Karpas-422 (cell line): ENCODE measurements at regions not wholly inside any gene's neighbourhood (a gene's known extent, or its start where the extent isn't known, plus 50 kb on each side); places are given as distances from the start of the nearest gene placed in this dataset.
"Not testable (repeated sequence)": the region's sequence is repeated elsewhere in the genome, so short reads cannot be mapped to it uniquely, and the experiment has no call there.

Source experiments
- DNase-seq: peaks from one replicate; pipeline ENCODE4 v3.0.0-alpha.2; 2015
- H2AFZ ChIP-seq: fragments of 200-600 bp; sonication (generic); 2 replicates; pipeline ENCODE4 v1.6.1; 2014; ENCODE audit warnings: antibody characterized with exemption, low read length, mixed read lengths
- H3K27ac ChIP-seq: fragments of 200-600 bp; sonication (generic); 2 replicates; pipeline ENCODE4 v1.5.1; 2014; ENCODE audit warnings: mild to moderate bottlenecking, low read length, moderate library complexity
- H3K27me3 ChIP-seq: fragments of 200-600 bp; sonication (generic); 2 replicates; pipeline ENCODE4 v1.6.1; 2014; ENCODE audit warnings: low read length, mixed read lengths
- H3K36me3 ChIP-seq: fragments of 200-600 bp; sonication (generic); 2 replicates; pipeline ENCODE4 v1.6.1; 2014; ENCODE audit warnings: low read length, mixed read lengths; ENCODE audit not compliant: insufficient read depth
- H3K4me1 ChIP-seq: fragments of 200-600 bp; sonication (generic); 2 replicates; pipeline ENCODE4 v1.6.1; 2014; ENCODE audit warnings: mild to moderate bottlenecking, low read length, mixed read lengths
- H3K4me2 ChIP-seq: fragments of 200-600 bp; sonication (generic); 2 replicates; pipeline ENCODE4 v1.6.1; 2014; ENCODE audit warnings: low read length, low read depth, mild to moderate bottlenecking; ENCODE audit not compliant: poor library complexity, severe bottlenecking
- H3K4me3 ChIP-seq: fragments of 200-600 bp; sonication (generic); 2 replicates; pipeline ENCODE4 v1.5.1; 2014; ENCODE audit warnings: mild to moderate bottlenecking, antibody characterized with exemption, low read length, mixed read lengths
- H3K79me2 ChIP-seq: fragments of 200-600 bp; sonication (generic); 2 replicates; pipeline ENCODE4 v1.6.1; 2014; ENCODE audit warnings: mild to moderate bottlenecking, low read length, mixed read lengths
- H3K9ac ChIP-seq: fragments of 200-600 bp; sonication (generic); 2 replicates; pipeline ENCODE4 v1.6.0; 2014; ENCODE audit warnings: low read length
- H3K9me2 ChIP-seq: fragments of 200-600 bp; sonication (generic), shearing (Covaris generic); replicated peaks from 2 replicates; pipeline ENCODE4 v1.6.0; 2014; ENCODE audit warnings: mild to moderate bottlenecking, low read length, moderate library complexity; ENCODE audit not compliant: insufficient read depth
- H3K9me3 ChIP-seq: fragments of 300-700, 200-600 bp; sonication (generic); 2 replicates; pipeline ENCODE4 v1.6.1; 2014; ENCODE audit warnings: low read length, mixed read lengths
- H4K20me1 ChIP-seq: fragments of 200-600 bp; sonication (generic); 2 replicates; pipeline ENCODE4 v1.6.1; 2014; ENCODE audit warnings: mild to moderate bottlenecking, antibody characterized with exemption, low read length, low read depth; ENCODE audit not compliant: insufficient read depth

DNA sequence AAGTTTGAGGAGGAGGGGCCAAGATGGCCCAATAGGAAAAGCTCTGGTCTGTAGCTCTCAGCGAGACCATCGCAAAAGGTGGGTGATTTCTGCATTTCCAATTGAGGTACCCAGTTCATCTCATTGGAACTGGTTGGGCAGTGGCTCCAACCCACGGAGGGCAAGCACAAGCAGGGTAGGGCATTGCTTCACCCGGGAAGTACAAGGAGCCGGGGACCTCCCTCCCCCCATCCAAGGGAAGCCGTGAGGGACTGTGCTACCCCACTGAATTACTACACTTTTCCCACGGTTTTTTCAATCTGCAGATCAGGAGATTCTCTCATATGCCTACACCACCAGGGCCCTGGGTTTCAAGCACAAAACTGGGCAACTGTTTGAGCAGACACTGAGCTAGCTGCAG is 58.0 kb upstream of the EFCAB3 start:
- no peak overlapping the region for H3K4me3 ChIP-seq
- no peaks in the 10 kb centered on the region for H3K36me3 ChIP-seq
- DNase-seq: no peak
- no peaks in the 10 kb centered on the region for H3K9me2 ChIP-seq
- no peaks in the 10 kb centered on the region for H4K20me1 ChIP-seq
- no peak overlapping the region for H2AFZ ChIP-seq
- no peaks in the 10 kb centered on the region for H3K79me2 ChIP-seq
- H3K4me2 ChIP-seq: no peak overlapping the region
- no peak overlapping the region for H3K27ac ChIP-seq
- H3K9ac ChIP-seq: no peak overlapping the region
- no peaks in the 10 kb centered on the region for H3K4me1 ChIP-seq
- H3K9me3 ChIP-seq: no peaks in the 10 kb centered on the region
- no peaks in the 10 kb centered on the region for H3K27me3 ChIP-seq

DNA sequence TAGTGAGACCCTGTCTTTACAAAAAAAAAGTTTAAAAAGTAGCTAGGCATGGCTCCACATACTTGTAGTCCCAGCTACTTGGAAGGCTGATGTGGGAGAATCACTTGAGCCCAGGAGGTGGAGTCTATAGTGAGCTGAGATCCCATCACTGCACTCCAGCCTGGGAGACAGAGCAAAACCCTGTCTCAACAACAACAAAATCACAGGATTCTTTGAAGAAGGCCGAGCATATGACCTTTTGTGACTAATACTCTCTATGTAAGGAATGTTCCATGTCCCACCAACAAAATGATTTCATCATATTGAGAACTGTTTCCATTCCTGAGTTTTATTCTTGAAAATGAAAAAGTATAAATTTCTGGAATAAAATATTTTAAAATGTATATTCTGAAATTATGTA is 58.9 kb upstream of the EFCAB3 start:
- no peak overlapping the region for H3K4me3 ChIP-seq
- no peak overlapping the region for H2AFZ ChIP-seq
- no peak overlapping the region for H3K4me2 ChIP-seq
- no peaks in the 10 kb centered on the region for H3K9me3 ChIP-seq
- H3K79me2 ChIP-seq: no peaks in the 10 kb centered on the region
- no peak for DNase-seq
- H3K36me3 ChIP-seq: no peaks in the 10 kb centered on the region
- no peaks in the 10 kb centered on the region for H3K27me3 ChIP-seq
- no peak overlapping the region for H3K9ac ChIP-seq
- H4K20me1 ChIP-seq: no peaks in the 10 kb centered on the region
- no peaks in the 10 kb centered on the region for H3K9me2 ChIP-seq
- H3K4me1 ChIP-seq: no peaks in the 10 kb centered on the region
- no peak overlapping the region for H3K27ac ChIP-seq

GRCh38 chr17:62319846-62320245 is 60.5 kb upstream of the EFCAB3 start:
- no peaks in the 10 kb centered on the region for H3K9me2 ChIP-seq
- no peak for DNase-seq

GRCh38 chr17:62309396-62309795 is 71.0 kb upstream of the EFCAB3 start:
- H3K4me1 ChIP-seq: no peaks in the 10 kb centered on the region
- H3K79me2 ChIP-seq: no peaks in the 10 kb centered on the region
- H2AFZ ChIP-seq: no peak overlapping the region
- H3K9me3 ChIP-seq: no peaks in the 10 kb centered on the region
- H3K27me3 ChIP-seq: no peaks in the 10 kb centered on the region
- no peaks in the 10 kb centered on the region for H3K9me2 ChIP-seq
- no peaks in the 10 kb centered on the region for H4K20me1 ChIP-seq
- H3K27ac ChIP-seq: no peak overlapping the region
- H3K9ac ChIP-seq: no peak overlapping the region
- H3K4me3 ChIP-seq: no peak overlapping the region
- no peaks in the 10 kb centered on the region for H3K36me3 ChIP-seq
- no peak overlapping the region for H3K4me2 ChIP-seq
- DNase-seq: no peak

More at GRCh38 chr17:62319846-62320245, 60.5 kb upstream of the EFCAB3 start:
- H3K4me1 ChIP-seq: no peaks in the 10 kb centered on the region
- H3K79me2 ChIP-seq: no peaks in the 10 kb centered on the region
- H3K4me3 ChIP-seq: no peak overlapping the region
- no peak overlapping the region for H3K9ac ChIP-seq
- no peak overlapping the region for H3K4me2 ChIP-seq
- H4K20me1 ChIP-seq: no peaks in the 10 kb centered on the region
- H2AFZ ChIP-seq: no peak overlapping the region
- no peak overlapping the region for H3K27ac ChIP-seq
- no peaks in the 10 kb centered on the region for H3K27me3 ChIP-seq
- no peaks in the 10 kb centered on the region for H3K9me3 ChIP-seq
- H3K36me3 ChIP-seq: no peaks in the 10 kb centered on the region

DNA sequence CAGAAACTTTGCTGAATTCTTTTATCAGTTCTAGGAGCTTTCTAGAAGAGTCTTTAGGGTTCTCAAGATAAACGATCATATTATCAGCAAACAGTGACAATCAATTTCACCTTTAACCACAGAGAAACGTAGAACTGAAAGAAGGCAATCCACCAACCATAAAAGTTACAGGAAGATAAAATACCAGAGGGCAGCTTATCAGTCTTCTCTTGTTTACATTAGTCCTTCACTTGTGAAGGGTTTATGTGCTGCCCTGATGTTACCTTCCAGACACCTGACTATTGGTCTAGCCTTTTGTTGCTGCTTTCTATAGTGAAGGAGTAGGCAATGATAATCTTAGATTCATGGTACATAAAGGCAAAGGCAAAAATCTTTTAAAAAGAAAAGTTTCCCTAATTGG is 73.2 kb upstream of the EFCAB3 start:
- no peaks in the 10 kb centered on the region for H3K36me3 ChIP-seq
- no peaks in the 10 kb centered on the region for H3K4me1 ChIP-seq
- H3K4me2 ChIP-seq: no peak overlapping the region
- no peak for DNase-seq
- no peaks in the 10 kb centered on the region for H4K20me1 ChIP-seq
- H3K9me2 ChIP-seq: no peaks in the 10 kb centered on the region
- H3K9ac ChIP-seq: no peak overlapping the region
- H3K27me3 ChIP-seq: no peaks in the 10 kb centered on the region
- no peaks in the 10 kb centered on the region for H3K9me3 ChIP-seq
- H3K79me2 ChIP-seq: no peaks in the 10 kb centered on the region
- no peak overlapping the region for H2AFZ ChIP-seq
- H3K27ac ChIP-seq: no peak overlapping the region
- H3K4me3 ChIP-seq: no peak overlapping the region

DNA sequence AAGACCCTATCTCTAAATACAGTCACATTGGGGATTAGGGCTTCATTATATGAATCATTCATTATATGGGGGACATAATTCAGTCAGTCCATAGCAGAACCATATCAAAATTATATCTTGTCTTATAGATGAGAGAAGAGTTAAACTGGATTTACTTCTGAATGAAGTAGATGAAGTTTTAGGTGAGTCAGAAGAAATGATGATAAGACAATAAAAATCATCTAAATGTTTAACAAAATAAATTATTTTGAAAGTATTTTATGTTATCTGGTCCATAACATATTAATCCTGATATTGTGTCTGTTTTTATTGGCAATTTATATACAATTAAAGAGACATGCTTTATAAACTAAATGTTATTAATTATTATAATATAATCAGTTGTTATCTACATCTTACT is 76.9 kb upstream of the EFCAB3 start:
- no peak overlapping the region for H3K9ac ChIP-seq
- no peaks in the 10 kb centered on the region for H3K79me2 ChIP-seq
- no peaks in the 10 kb centered on the region for H3K36me3 ChIP-seq
- no peaks in the 10 kb centered on the region for H3K9me3 ChIP-seq
- H3K4me2 ChIP-seq: no peak overlapping the region
- H3K9me2 ChIP-seq: no peaks in the 10 kb centered on the region
- no peaks in the 10 kb centered on the region for H4K20me1 ChIP-seq
- no peak overlapping the region for H2AFZ ChIP-seq
- DNase-seq: no peak
- no peaks in the 10 kb centered on the region for H3K27me3 ChIP-seq
- no peaks in the 10 kb centered on the region for H3K4me1 ChIP-seq
- no peak overlapping the region for H3K4me3 ChIP-seq
- no peak overlapping the region for H3K27ac ChIP-seq

DNA sequence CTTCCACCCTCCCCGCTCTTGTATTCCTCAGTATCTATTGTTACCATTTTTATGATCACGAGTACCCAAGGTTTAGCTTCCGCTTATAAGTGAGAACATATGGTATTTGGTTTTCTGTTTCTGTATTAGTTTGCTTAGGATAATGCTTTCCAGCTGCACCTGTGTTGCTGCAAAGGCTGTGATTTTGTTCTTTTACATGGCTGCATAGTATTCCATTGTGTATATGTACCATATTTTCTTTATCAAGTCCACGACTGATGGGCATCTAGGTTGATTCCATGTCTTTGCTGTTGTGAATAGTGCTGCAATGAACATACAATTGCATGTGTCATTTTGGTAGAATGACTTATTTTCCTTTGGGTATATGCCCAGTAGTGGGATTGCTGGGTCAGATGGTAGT is 79.7 kb upstream of the EFCAB3 start:
- no peak overlapping the region for H3K9ac ChIP-seq
- H3K27ac ChIP-seq: no peak overlapping the region
- no peaks in the 10 kb centered on the region for H3K4me1 ChIP-seq
- no peaks in the 10 kb centered on the region for H3K36me3 ChIP-seq
- no peaks in the 10 kb centered on the region for H3K9me3 ChIP-seq
- H3K4me3 ChIP-seq: no peak overlapping the region
- H3K27me3 ChIP-seq: no peaks in the 10 kb centered on the region
- no peak overlapping the region for H2AFZ ChIP-seq
- H3K9me2 ChIP-seq: no peaks in the 10 kb centered on the region
- no peaks in the 10 kb centered on the region for H3K79me2 ChIP-seq
- no peaks in the 10 kb centered on the region for H4K20me1 ChIP-seq
- DNase-seq: no peak
- no peak overlapping the region for H3K4me2 ChIP-seq

DNA sequence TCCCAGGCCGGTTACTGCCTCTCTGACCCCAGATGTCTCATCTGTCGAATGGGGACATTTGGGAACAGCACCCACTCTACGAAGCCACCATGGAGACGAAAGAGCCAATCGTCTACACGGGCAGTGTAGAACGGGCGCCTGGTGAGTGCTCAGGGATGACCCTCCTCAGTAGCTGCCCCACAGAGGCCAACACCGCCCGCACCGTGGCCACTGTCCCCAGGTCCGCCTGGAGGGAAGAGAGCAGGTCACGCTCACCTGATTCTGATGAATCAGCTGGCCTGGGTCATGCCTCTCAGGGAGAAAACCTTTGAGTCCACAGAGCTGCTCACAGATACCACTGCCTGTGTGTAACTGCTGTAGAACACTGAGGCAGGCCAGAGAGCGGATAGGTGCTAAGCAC is 105.1 kb upstream of the EFCAB3 start:
- not testable (repeated sequence) for H3K4me2 ChIP-seq, H3K79me2 ChIP-seq, H3K4me1 ChIP-seq, H2AFZ ChIP-seq, H3K27me3 ChIP-seq, H3K9me2 ChIP-seq, H3K27ac ChIP-seq, H3K36me3 ChIP-seq, H3K9me3 ChIP-seq, H3K4me3 ChIP-seq, DNase-seq, H4K20me1 ChIP-seq, H3K9ac ChIP-seq

DNA sequence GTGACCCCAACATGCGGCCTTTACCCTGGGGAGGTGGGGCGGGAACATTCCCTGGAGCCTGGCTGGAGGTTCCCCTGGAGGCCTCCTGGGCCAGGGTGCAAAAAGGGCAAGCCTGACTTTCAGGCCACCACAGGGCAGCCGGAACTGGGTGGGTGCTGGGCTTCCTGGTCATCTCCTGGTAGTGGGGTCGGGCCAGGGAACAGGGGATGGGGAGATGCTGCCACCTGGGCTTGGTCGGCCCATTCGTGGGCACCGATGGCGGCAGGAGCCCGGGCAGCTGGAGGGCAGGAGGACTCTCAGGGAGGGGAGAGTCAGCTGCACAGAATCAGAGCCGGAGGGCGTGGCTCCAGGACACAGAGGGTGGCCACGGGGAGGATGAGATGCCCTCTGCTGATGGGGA is 112.0 kb upstream of the EFCAB3 start:
- not testable (repeated sequence) for DNase-seq, H4K20me1 ChIP-seq, H3K4me3 ChIP-seq, H3K27me3 ChIP-seq, H3K9me3 ChIP-seq, H3K4me2 ChIP-seq, H3K9ac ChIP-seq, H3K79me2 ChIP-seq, H3K27ac ChIP-seq, H3K4me1 ChIP-seq, H3K36me3 ChIP-seq, H2AFZ ChIP-seq, H3K9me2 ChIP-seq
